WTC11 (cell line): ENCODE measurements at regions not wholly inside any gene's neighbourhood (a gene's known extent, or its start where the extent isn't known, plus 50 kb on each side); places are given as distances from the start of the nearest gene placed in this dataset.

Experiments used
- ATF1 ChIP-seq: sonication (generic); formaldehyde crosslinking; IDR thresholded peaks from 2 replicates; pipeline ENCODE4 v1.8.1; 2023; ENCODE audit warnings: mild to moderate bottlenecking, moderate library complexity, missing genetic modification reagents
- TF ChIP-seq, protein P1 (sequence below): fragments of 200-600 bp; IDR thresholded peaks from 2 replicates; pipeline ENCODE4 v1.8.0; 2022; ENCODE audit warnings: antibody characterized with exemption

DNA sequence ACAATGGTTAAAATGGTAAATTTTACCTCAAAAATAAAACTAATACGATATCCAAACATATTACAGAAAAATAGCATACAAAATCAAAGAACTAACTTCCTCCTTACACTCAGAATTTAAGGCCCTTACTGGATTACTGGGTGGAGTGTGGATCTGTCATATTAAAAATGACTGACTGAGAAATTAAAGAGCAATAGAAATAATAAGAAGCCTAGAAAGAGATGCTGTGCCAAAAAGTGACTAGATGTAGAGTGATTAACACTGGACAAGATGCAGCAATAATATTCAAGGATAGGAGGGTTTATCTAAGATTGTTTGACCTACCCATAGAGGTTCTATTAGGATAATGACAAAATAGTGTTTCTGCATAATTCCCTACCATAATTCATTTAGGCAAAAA, 424.3 kb downstream of the SETD4 start:
- TF ChIP-seq, protein P1, sequence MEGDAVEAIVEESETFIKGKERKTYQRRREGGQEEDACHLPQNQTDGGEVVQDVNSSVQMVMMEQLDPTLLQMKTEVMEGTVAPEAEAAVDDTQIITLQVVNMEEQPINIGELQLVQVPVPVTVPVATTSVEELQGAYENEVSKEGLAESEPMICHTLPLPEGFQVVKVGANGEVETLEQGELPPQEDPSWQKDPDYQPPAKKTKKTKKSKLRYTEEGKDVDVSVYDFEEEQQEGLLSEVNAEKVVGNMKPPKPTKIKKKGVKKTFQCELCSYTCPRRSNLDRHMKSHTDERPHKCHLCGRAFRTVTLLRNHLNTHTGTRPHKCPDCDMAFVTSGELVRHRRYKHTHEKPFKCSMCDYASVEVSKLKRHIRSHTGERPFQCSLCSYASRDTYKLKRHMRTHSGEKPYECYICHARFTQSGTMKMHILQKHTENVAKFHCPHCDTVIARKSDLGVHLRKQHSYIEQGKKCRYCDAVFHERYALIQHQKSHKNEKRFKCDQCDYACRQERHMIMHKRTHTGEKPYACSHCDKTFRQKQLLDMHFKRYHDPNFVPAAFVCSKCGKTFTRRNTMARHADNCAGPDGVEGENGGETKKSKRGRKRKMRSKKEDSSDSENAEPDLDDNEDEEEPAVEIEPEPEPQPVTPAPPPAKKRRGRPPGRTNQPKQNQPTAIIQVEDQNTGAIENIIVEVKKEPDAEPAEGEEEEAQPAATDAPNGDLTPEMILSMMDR = no peak
- TF ChIP-seq ATF1 = no peak
